ELF-1 (cell line): ENCODE measurements at regions not wholly inside any gene's neighbourhood (a gene's known extent, or its start where the extent isn't known, plus 50 kb on each side); places are given as distances from the start of the nearest gene placed in this dataset.
"Not testable (repeated sequence)": the region's sequence is repeated elsewhere in the genome, so short reads cannot be mapped to it uniquely, and the experiment has no call there.

Source experiments
- DNase-seq: peaks from one replicate; pipeline ENCODE4 v3.0.0-alpha.2; 2016; ENCODE audit warnings: low read depth, low spot score

- no peak for DNase-seq
Measured at GRCh38 chr3:5035113-5035512, 55.9 kb downstream of the BHLHE40 start.

- no peak for DNase-seq
Measured at GRCh38 chr3:5035692-5036391, 56.6 kb downstream of the BHLHE40 start.

GRCh38 chr3:5036392-5036766 lies 57.1 kb downstream of the BHLHE40 start:
- DNase-seq, result no peak

- DNase-seq, result no peak
Measured at GRCh38 chr3:5036858-5037257, 57.6 kb downstream of the BHLHE40 start.

- no peak for DNase-seq
Measured at GRCh38 chr3:5039585-5039984, 60.3 kb downstream of the BHLHE40 start.

- DNase-seq, result no peak
Measured at GRCh38 chr3:5041315-5041714, 62.1 kb downstream of the BHLHE40 start.

GRCh38 chr3:5045961-5046360 lies 66.7 kb downstream of the BHLHE40 start:
- DNase-seq, result no peak

- DNase-seq, result no peak
Measured at GRCh38 chr3:5047764-5048419, 68.7 kb downstream of the BHLHE40 start.

GRCh38 chr3:5051772-5052171 lies 70.3 kb upstream of the ARL8B start:
- no peak for DNase-seq

GRCh38 chr3:5052247-5052646 lies 69.8 kb upstream of the ARL8B start:
- no peak for DNase-seq

- no peak for DNase-seq
Measured at GRCh38 chr3:5053021-5053831, 68.9 kb upstream of the ARL8B start.

GRCh38 chr3:5054098-5054497 lies 68.0 kb upstream of the ARL8B start:
- DNase-seq, result no peak

GRCh38 chr3:5054579-5054978 lies 67.5 kb upstream of the ARL8B start:
- not testable (repeated sequence) for DNase-seq

- DNase-seq, result no peak
Measured at GRCh38 chr3:5055357-5056110, 66.6 kb upstream of the ARL8B start.

- no peak for DNase-seq
Measured at GRCh38 chr3:5056111-5056391, 66.0 kb upstream of the ARL8B start.

- no peak for DNase-seq
Measured at GRCh38 chr3:5057272-5057671, 64.8 kb upstream of the ARL8B start.

GRCh38 chr3:5057857-5058324 lies 64.2 kb upstream of the ARL8B start:
- DNase-seq, result peak; percentile 61

- DNase-seq, result no peak
Measured at GRCh38 chr3:5058471-5058951, 63.6 kb upstream of the ARL8B start.

- no peak for DNase-seq
Measured at GRCh38 chr3:5059782-5060181, 62.3 kb upstream of the ARL8B start.

- DNase-seq, result no peak
Measured at GRCh38 chr3:5061218-5061569, 60.9 kb upstream of the ARL8B start.

- DNase-seq, result no peak
Measured at GRCh38 chr3:5063724-5064123, 58.4 kb upstream of the ARL8B start.

GRCh38 chr3:5068531-5069050 lies 53.5 kb upstream of the ARL8B start:
- DNase-seq, result no peak
